Right ventricle myocardium superior (tissue), 1 donor: ENCODE measurements at regions not wholly inside any gene's neighbourhood (a gene's known extent, or its start where the extent isn't known, plus 50 kb on each side); places are given as distances from the start of the nearest gene placed in this dataset.

Experiments used
- ATAC-seq: fragments of 200-7000 bp; cut with Tn5 transposase; one replicate; pipeline ENCODE4 v1.9.1; 2020; ENCODE audit warnings: mild to moderate bottlenecking; ENCODE audit not compliant: poor library complexity
- DNase-seq: peaks from one replicate; pipeline ENCODE4 v3.0.0-alpha.2; 2020
- intact Hi-C: fragments of 100-400 bp; cut with DNase I; formaldehyde crosslinking; loops from one replicate; pipeline ENCODE4 v1.11.2; 2022
- donor health status: DM: no; HTN: yes; CAD: no; lungs with severe emphysema.

GRCh38 chr6:132072831-132073230, 121.7 kb upstream of the CCN2 start:
- DNase-seq (no peak), ATAC-seq (no peak)
- intact Hi-C loops: no loop called here

GRCh38 chr6:132072271-132072670, 121.1 kb upstream of the CCN2 start:
- intact Hi-C loops: no loop called here
- DNase-seq: no peak
- ATAC-seq: no peak

GRCh38 chr6:132070356-132070755, 119.2 kb upstream of the CCN2 start:
- DNase-seq (no peak), ATAC-seq (no peak)
- intact Hi-C loops: no loop called here

GRCh38 chr6:132068766-132069165, 117.6 kb upstream of the CCN2 start:
- intact Hi-C loops: loop anchor here (5.0 kb wide), 1 partner anchor 59 kb away; no protein-coding TSS in a partner anchor
- DNase-seq (no peak), ATAC-seq (no peak)

- no peak for DNase-seq
- no peak for ATAC-seq
- intact Hi-C loops: loop anchor here (5.0 kb wide), 1 partner anchor 60 kb away; no protein-coding TSS in a partner anchor
Measured at GRCh38 chr6:132067286-132067685, 116.1 kb upstream of the CCN2 start.

GRCh38 chr6:132065556-132065955, 114.4 kb upstream of the CCN2 start:
- intact Hi-C loops: loop anchor here (5.0 kb wide), 1 partner anchor 62 kb away; no protein-coding TSS in a partner anchor
- DNase-seq: no peak
- ATAC-seq: no peak

- ATAC-seq: peak; percentile 36
- no peak for DNase-seq
- intact Hi-C loops: no loop called here
Measured at GRCh38 chr6:132063738-132064137, 112.6 kb upstream of the CCN2 start.

- ATAC-seq (no peak), DNase-seq (no peak)
- intact Hi-C loops: no loop called here
Measured at GRCh38 chr6:132063204-132063603, 112.0 kb upstream of the CCN2 start.

GRCh38 chr6:132062626-132063025, 111.5 kb upstream of the CCN2 start:
- DNase-seq: no peak
- ATAC-seq: no peak
- intact Hi-C loops: no loop called here

- intact Hi-C loops: no loop called here
- DNase-seq: no peak
- ATAC-seq: no peak
Measured at GRCh38 chr6:132061381-132061780, 110.2 kb upstream of the CCN2 start.

- DNase-seq (no peak), ATAC-seq (no peak)
- intact Hi-C loops: no loop called here
Measured at GRCh38 chr6:132060591-132060990, 109.4 kb upstream of the CCN2 start.

GRCh38 chr6:132058975-132059374, 107.8 kb upstream of the CCN2 start:
- no peak for ATAC-seq
- intact Hi-C loops: no loop called here
- DNase-seq: no peak

- intact Hi-C loops: no loop called here
- no peak for ATAC-seq
Measured at GRCh38 chr6:132054525-132054924, 103.4 kb upstream of the CCN2 start.

GRCh38 chr6:132053511-132053910, 102.3 kb upstream of the CCN2 start:
- intact Hi-C loops: no loop called here
- ATAC-seq: no peak
- no peak for DNase-seq

More at GRCh38 chr6:132054525-132054924, 103.4 kb upstream of the CCN2 start:
- no peak for DNase-seq

GRCh38 chr6:132052096-132052495, 100.9 kb upstream of the CCN2 start:
- ATAC-seq: no peak
- no peak for DNase-seq
- intact Hi-C loops: no loop called here

GRCh38 chr6:132045877-132046276, 94.7 kb upstream of the CCN2 start:
- DNase-seq (no peak), ATAC-seq (no peak)
- intact Hi-C loops: no loop called here

- intact Hi-C loops: no loop called here
Measured at GRCh38 chr6:132043148-132043547, 92.0 kb upstream of the CCN2 start.

GRCh38 chr6:132041706-132042105, 90.5 kb upstream of the CCN2 start:
- ATAC-seq (no peak), DNase-seq (no peak)
- intact Hi-C loops: no loop called here

More at GRCh38 chr6:132043148-132043547, 92.0 kb upstream of the CCN2 start:
- ATAC-seq: no peak
- no peak for DNase-seq

GRCh38 chr6:132028029-132028428, 76.9 kb upstream of the CCN2 start:
- intact Hi-C loops: no loop called here
- no peak for ATAC-seq

GRCh38 chr6:132025468-132025867, 74.3 kb upstream of the CCN2 start:
- no peak for DNase-seq
- intact Hi-C loops: no loop called here
- no peak for ATAC-seq

More at GRCh38 chr6:132028029-132028428, 76.9 kb upstream of the CCN2 start:
- no peak for DNase-seq

GRCh38 chr6:132023490-132023889, 72.3 kb upstream of the CCN2 start:
- intact Hi-C loops: no loop called here
- no peak for DNase-seq
- ATAC-seq: no peak
